H1 (cell line): ENCODE measurements at regions not wholly inside any gene's neighbourhood (a gene's known extent, or its start where the extent isn't known, plus 50 kb on each side); places are given as distances from the start of the nearest gene placed in this dataset.

ENCODE experiments used
- BACH1 ChIP-seq: IDR thresholded peaks from 2 replicates; pipeline ENCODE4 v1.6.1; 2012; ENCODE audit warnings: low read length, improper control_type of control experiment
- CBX5 ChIP-seq: fragments of 300-800, 300-1000 bp; sonication (generic); IDR thresholded peaks from 2 replicates; pipeline ENCODE4 v1.7.1; 2016; ENCODE audit warnings: antibody characterized with exemption, low read length, low read depth
- CEBPB ChIP-seq: IDR thresholded peaks from 2 replicates; pipeline ENCODE4 v1.6.1; 2012; ENCODE audit warnings: low read depth, low read length
- CHD1 ChIP-seq: IDR thresholded peaks from 2 replicates; pipeline ENCODE4 v1.6.1; 2012; ENCODE audit warnings: low read depth, low read length, improper control_type of control experiment
- CHD2 ChIP-seq: IDR thresholded peaks from 2 replicates; pipeline ENCODE4 v1.6.1; 2012; ENCODE audit warnings: low read length, improper control_type of control experiment
- CHD7 ChIP-seq: fragments of 300-600 bp; sonication (generic); IDR thresholded peaks from 2 replicates; pipeline ENCODE4 v1.7.1; 2012; ENCODE audit warnings: low read length, moderate library complexity, mild to moderate bottlenecking, inconsistent platforms; ENCODE audit not compliant: insufficient replicate concordance
- POLR2A ChIP-seq, 2 experiments: IDR thresholded peaks; 1 replicate in 1 of 2; 2 replicates in 1 of 2; pipeline ENCODE4 v1.6.1; 2011; ENCODE audit warnings: low read depth in 2 of 2, low read length in 2 of 2, mild to moderate bottlenecking in 2 of 2; ENCODE audit errors: control extremely low read depth in 1 of 2
- RFX5 ChIP-seq: IDR thresholded peaks from 2 replicates; pipeline ENCODE4 v1.6.1; 2011; ENCODE audit warnings: low read depth, low read length, improper control_type of control experiment, borderline replicate concordance
- RNF2 ChIP-seq: fragments of 200-900, 300-1000 bp; sonication (generic); IDR thresholded peaks from 2 replicates; pipeline ENCODE4 v1.7.1; 2016; ENCODE audit warnings: borderline replicate concordance, low read depth, mild to moderate bottlenecking, antibody characterized with exemption, low read length; ENCODE audit not compliant: poor library complexity, severe bottlenecking; ENCODE audit errors: missing control alignments
- SP1 ChIP-seq: IDR thresholded peaks from 2 replicates; pipeline ENCODE4 v1.6.1; 2011; ENCODE audit warnings: low read depth, low read length
- USF2 ChIP-seq: IDR thresholded peaks from 2 replicates; pipeline ENCODE4 v1.6.1; 2011; ENCODE audit warnings: low read length, improper control_type of control experiment

- TF ChIP-seq CHD7 (no peak), SP1 (no peak), CBX5 (no peak), USF2 (no peak), CHD1 (no peak), RNF2 (no peak), CHD2 (no peak), CEBPB (no peak), POLR2A (IDR thresholded peaks at IDR 0.05; ENCODE audit: control extremely low read depth in 1 of 2, low read depth in 2 of 2, low read length in 2 of 2) (no peak), BACH1 (no peak), RFX5 (no peak)
Measured at GRCh38 chr10:129258283-129258923, 208.6 kb upstream of the MGMT start (continued).
